HG02885 (cell line): ENCODE measurements at regions not wholly inside any gene's neighbourhood (a gene's known extent, or its start where the extent isn't known, plus 50 kb on each side); places are given as distances from the start of the nearest gene placed in this dataset.
"Not testable (repeated sequence)": the region's sequence is repeated elsewhere in the genome, so short reads cannot be mapped to it uniquely, and the experiment has no call there.

Experiments used
- ATAC-seq: cut with Tn5 transposase; IDR thresholded peaks from one replicate; pipeline ENCODE4 v1.9.1; 2021; ENCODE audit warnings: mild to moderate bottlenecking; ENCODE audit not compliant: unreplicated experiment, poor library complexity

DNA sequence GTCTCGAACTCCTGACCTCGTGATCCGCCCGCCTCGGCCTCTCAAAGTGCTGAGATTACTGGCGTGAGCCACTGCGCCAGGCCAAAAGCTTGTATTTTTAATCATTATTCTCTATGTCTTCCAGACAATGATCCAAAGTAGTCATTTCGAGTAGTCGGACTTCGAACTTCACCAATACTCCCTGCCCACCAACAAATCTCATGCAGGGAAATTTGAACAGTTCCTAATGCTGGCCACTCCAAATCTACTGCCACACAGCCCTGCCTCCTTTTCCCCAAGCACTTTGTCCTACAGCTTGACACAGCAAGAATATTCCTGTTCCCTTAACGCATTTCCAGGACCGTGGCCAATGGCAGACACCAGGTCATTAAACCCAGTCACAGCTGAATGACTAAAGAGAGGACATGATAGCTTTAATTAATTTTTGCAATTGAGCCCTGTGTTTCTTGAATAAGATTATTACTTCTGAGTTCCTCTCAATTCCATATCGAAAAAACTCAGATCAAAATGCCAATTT lies 142.3 kb upstream of the NRP1 start:
- no peak for ATAC-seq

DNA sequence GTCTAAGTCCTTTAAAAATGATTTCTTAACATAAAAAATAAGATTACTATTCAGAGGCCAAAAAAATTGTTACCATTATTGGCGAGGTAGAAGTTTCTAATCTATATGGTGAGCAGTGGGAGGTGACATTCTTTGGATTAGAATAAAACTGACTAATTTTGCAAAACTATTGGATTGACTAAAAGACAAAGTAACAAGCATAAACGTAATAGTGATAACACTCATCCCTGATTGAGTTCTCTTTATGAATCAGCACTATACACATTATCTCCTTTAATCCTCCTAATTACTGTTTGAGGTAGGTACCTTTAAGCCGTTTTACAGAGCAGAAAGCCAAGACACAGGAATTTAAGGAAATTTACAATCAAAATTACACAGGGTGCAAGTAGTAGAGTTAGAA lies 139.2 kb upstream of the NRP1 start:
- ATAC-seq = no peak

DNA sequence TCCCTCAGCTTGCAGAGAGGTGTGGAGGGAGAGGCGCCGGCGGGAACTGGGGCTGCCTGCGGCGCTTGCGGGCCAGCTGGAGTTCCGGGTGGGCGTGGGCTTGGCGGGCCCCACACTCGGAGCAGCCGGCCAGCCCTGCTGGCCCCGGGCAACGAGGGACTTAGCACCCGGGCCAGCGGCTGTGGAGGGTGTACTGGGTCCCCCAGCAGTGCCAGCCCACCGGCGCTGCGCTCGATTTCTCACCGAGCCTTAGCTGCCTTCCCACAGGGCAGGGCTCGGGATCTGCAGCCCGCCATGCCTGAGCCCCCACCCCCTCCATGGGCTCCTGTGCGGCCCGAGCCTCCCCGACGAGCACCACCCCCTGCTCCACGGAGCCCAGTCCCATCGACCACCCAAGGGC lies 133.5 kb upstream of the NRP1 start:
- not testable (repeated sequence) for ATAC-seq

DNA sequence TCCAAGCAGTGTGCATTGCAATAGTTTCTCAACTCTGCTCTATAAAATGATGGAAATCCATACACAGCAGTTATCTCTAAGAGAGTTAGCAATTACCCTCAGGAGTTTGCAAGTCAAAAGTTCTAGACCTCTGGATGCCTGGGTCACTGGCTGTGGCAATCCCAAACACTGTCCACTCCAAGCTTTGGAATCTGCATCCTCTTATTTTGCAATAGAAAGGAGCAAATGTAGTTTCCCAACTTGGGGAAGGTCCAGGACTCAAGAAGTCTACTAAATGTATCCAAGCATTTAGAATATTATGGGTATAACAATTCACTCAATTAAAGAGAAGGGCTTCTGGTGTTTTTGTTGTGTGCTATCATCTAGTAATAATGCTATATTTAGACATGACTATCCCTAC lies 131.3 kb upstream of the NRP1 start:
- no peak for ATAC-seq

DNA sequence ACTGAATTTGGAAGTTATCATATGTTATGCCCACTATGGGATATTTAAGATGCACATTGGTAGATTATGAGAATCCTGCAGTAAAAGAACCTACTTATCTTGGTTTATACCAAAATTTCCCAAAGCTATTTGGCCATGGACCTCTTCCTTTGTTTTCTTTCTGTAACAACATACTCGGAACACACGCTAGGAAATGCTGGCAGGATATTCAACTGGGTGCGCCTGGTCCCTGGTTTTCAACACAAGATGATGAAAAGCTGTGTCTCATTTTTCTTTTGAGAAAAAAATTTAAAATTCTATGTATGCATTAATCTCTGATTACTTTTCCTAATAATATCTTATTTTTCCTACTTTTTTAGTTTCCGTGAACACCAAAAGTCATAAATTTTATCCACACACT lies 128.5 kb upstream of the NRP1 start:
- no peak for ATAC-seq

DNA sequence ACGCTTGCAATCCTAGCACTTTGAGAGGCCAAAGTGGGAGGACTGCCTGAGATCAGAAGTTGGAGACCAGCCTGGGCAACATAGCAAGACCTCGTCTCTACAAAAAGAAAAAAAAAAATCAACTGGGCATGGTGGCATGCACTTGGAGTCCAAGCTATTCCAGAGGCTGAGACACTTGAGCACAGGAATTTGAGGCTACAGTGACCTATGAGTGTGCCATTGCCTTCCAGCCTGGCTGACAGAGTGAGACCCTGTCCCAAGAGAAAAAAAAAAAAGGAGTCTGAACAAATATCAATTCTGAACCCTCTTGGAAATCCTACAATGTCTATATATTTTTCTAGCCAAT lies 126.8 kb upstream of the NRP1 start:
- ATAC-seq = no peak

DNA sequence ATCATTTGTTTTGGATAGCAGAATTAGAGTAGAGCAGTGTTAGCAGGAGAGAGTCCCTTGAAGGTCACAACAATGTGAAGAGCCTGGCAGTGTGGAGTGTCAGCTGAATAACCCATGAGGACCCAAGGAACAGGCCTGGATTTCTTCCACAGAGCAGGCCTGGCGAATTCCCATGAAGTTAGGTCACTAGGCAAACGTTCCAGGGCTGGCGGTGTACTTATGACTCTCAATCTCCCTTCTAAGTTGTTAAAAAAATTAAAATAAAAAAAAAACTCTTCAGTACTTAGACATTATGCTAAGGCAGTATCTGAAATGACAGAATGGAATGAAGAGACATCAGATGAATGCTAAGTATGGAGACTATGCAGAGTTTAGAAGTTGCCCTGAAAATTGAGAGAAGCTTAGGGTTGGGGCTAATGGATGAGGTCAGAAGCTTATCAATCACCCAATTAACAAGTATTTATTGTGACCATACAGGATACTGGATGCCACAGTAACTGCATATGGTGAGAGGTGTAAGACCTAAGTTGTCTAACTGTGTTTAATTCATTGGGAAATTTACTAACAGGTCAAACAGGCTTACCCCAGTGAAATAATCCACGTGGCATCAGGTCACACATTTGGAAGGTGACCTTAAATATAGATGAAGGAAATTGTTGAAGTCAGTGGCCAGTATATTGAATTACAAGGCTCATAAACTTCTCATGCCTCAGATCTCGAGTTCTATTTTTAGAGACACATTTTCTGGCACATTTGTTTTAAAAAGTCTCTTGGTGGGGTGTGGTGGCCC lies 126.2 kb upstream of the NRP1 start:
- ATAC-seq = no peak

DNA sequence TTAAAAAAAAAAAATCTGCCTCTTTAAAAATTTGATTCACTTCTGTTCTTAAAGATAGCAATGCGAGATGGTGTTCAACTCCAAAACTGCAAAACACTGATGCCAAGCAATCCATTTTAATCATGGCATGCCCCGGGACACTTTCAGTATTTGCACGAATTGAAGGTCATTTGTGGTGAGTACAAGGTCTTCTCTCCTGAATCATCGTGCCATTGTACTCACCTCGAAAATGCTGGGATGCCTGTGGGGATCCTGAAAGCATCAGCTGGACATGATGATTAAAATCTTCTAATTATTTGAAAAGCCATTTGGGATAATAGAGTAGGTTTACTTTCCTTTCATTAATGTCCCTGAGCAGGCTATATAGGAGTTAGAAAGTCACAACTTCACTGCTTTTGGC lies 125.1 kb upstream of the NRP1 start:
- ATAC-seq = no peak

DNA sequence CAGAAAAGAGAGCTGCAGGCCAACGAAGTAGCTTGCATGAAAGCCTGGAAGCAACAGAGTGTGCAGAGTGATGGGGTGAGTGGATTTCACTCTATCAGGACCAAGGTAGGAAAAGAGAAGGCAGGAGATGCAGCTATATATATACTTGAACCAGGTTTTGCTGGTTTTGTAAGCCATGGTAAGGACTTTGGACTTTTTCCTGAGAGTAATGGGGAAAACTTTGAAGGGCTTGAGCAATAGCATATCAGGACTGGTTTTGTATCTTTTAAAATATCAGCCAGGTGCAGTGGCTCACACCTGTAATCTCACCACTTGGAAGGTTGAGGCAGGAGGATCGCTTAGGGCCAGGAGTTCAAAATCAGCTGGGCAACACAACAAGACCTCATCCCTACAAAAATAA lies 120.6 kb upstream of the NRP1 start:
- ATAC-seq = no peak

DNA sequence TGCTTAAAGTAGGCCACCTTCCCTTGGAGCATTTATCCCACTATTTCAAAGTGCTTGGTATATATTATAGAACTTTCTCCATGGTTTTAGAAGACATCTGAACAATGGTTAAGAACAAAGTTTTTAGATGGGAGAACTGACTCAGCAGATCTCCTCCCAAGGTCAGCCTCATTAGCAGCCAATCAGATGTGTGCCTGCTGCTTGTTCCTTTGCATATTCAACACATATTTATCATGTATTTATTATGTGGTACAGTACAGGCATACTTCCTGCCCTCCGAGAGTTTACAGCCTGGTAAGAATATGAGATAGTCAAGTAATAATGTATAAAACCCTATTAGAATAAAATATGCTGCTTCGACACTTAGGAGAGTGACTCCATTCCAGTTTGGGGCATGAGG lies 120.1 kb upstream of the NRP1 start:
- ATAC-seq = no peak

DNA sequence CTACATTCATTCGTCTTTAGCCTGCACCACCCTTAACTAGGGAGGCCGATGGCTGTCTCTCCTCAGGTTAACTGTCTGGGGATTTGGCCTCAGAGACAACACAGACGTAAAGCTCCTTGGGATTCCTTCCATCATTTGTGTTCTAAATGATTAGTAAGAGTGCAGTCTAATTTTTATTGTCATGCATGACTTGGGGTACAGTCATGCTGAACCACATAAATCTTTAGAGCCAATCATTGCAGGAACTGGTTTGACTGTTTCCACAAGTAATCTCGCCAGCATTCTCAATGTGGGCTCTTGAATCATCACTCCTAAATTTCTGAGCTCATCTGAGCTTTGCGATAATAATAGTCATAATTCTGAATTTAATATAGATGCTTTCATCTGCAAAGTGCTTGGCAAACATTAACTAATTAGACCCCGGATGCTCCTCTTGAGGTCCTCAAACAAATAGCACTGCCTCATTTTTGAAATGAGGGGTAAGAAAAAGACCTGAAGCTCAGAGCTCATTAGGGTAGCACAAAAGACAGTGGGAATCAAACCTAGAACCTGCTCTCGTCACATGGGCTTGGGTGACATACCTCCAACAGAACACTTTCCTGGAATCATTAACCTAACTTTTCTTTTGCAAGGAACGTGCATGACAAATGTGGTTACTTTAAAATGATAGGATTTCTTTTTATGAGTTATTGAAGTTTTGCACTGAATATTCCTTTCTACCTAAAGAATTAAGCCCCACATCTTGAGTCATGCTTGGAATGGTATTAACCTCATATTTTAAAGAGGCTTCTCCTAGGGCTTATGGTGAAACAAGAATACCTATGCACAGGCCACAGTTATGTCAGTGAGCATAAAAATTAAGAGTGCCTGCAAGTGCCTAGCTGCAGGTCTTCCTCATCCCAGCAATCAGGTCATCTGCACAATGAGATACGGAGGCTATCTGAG lies 118.9 kb upstream of the NRP1 start:
- ATAC-seq = no peak

DNA sequence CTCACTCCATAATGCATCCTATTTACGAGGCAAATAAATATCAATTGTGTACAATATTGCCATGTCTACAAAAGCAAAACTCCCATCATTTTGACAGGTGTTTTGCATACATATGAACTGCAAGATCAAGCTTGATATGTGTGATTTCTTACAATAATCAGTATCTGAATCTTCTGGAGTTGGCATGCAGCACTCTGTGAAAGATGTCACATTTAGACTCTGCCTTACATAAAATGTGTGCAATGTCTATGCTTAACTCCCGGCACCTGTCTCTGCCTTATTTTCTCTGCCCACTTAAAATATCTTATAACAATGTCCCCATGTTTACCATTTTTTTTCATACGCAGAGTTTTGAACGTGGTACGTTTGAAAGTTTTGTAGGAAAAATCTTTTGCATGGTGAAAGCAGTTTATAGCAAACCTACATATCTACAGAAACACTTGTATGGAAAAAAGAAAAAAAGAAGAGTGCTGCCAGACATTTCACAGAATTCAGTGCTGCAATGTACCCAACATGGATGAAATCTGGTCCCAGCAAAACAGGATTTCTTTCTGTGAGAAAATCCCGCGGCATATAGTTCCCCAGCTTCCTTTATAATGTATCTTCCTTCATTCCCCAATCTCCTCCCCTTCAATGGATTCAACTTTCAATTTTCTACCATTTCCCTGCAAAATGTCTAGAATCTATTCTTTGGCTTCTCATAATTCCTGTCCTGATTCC lies 114.1 kb upstream of the NRP1 start:
- ATAC-seq = no peak

DNA sequence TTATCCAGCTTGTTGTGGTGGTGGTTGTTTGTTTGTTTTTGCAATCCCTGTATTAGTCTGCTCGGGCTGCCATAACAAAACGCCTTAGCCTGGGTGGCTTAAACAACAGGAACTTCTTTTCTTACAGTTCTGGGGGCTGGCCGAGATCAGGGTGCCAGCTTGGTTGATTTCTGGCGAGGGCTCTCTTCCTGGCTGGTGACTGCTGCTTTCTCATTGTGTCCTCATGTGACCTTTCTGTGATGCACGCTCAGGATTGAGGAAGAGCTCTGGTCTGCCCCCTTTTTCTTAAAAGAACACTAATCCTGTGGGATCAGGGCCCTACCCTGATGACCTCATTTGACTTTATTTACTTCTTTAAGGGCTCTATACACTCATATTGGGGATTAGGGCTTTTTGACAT lies 107.1 kb upstream of the NRP1 start:
- ATAC-seq = no peak

DNA sequence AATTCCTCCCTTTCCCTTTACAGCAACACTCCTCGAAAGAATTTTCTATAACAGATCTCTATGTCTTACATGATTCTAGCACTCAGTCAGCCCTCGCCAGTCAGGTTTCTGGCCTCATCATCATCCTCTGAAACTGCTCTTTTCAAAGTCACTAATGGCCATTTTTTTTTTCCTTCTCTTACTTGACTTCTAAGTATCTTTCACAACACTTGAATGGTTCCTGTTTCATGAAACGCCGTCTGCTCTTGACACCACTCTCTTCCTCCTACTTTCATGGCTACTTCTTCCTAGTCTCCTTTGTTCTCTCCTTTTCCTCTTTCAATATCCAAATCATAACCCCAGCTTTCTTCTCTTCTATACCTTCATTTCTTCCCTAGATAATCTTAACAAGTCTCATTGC lies 100.5 kb upstream of the NRP1 start:
- ATAC-seq = no peak

DNA sequence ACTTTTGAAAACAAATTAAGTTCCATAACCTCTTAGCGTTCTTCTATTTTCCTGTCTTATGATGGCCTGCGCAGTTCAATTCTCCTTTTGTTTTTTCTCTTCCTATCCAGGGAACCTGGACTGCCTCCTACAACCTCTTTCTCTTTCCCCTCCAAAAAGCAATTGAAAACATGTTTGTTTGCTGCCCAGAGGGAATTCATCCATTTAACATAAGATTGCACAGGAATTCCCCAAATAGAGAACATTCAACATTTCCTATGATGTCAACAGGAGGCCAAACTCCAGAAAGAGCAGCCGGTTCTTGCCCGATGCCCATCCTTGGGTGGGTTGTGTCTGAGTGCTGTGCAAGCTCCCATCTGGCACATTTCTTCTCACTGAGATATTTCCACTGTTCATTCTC lies 94.2 kb upstream of the NRP1 start:
- ATAC-seq = no peak

DNA sequence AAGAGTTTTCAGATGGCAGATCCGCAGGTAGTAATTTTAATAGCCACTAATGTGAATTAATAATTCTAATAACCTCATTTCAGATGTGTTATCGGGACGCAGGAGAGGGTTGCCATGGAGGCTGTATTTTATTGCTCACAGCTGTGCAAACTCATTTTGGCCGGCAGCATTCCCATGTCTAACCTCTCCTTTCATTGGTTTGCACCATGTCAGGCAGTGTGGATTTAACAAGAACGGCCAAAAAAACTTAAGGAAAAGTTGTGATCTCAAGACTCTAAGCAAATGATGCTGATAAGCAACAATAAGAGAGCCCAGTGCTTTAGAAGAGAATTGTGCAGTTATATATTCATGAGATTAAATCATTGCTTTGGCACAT lies 88.7 kb upstream of the NRP1 start:
- no peak for ATAC-seq

DNA sequence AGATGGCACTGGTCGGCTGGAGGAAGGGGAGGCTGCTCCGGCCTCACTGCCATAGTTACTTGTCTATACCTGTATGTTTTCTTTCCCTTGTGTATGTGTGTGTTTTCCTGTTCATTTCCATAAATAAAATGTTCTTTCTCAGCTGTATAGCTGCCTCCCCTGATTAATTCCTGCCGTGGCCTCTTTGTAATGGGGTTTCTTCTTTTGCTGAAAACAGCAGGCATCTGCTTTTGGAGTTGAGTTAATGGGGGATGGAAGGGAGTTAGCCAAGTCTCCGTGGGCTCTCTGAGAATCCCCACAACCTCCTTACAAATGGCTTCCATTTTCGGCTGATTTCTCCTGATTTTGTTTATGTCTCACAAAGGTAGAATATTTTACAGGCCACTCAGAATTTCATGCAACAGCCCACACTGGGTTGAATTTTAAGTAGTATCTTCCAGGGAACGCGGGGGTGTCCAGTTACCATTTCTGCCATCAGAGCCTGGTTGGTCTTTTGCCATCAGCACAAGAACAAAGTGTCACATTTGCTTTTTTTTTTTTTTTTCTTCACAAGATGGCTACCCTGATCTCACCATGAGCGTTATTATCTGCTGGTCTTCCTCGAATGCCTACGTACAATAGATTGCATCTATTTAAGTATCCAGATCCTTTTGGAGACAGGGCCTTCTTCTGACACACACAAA lies 88.1 kb upstream of the NRP1 start:
- ATAC-seq = no peak

DNA sequence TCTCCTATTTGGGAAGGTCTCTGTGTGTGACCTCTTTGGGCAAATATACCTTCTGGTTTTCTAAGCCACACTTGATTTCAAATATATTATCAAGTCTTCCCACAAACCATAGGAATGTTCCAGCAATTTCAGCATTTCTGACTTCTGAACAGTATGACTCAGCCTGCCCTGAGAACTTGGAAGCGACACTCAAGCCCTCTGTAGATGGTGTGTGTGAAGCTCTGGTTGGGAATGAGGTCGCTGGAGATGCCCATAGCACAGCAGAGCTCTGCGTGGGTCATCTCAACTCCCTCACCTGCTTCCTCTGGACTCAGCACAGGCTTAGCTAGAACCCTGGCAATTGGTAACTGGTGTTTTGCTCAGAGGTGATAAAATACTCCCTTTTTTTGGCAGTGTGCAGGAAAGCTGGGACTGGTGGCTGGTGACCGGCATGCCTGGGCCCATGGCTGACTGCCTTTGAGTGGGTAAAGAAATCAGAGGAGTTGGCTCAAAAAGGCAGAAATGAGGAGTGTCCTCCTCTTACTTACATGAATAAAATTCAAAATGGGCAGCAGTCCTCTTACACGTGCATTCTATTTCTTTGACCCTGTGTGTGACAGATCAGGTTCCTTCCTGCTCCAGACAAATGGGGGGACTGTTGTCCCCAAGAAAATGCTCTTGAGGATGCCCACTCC lies 87.5 kb upstream of the NRP1 start:
- no peak for ATAC-seq

DNA sequence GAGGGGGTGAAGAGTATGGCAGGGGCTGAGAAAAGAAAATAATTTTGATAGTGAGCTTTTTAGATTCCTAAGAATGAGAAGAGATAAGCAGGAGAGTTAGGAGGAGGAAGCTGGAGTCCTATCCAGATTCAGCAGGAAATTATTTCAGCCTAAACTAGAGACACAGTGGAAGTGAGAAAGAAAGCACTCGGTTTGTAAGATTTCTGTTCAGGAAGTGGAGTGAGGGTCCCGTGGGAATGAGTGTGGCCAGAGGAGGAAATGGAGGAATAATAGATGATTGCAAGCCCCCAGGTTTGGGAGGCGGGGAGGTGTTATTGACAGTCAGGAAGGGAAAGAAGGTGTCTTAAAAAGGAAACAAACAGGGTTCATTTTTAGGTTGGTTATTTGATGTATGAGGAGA lies 84.8 kb upstream of the NRP1 start:
- no peak for ATAC-seq

DNA sequence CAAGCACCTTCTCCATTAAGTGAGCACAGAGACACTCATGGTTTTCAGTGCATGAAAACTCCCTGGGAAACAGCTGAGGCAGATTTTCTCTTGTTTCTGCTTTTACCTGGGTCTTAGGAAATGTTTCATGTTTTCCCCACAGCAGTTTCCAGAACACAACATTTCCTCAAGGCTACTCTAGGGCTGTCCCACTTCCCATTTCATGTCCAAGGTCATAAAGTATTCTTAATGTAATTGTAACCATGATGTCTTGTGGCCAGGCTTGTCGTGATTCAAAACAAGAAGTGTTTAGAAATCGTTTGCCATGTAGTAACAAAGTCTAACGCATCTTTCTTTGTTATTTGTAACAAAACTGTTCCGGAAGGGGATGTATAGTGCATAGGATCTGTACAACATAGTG lies 83.8 kb upstream of the NRP1 start:
- ATAC-seq = no peak
